Superior temporal gyrus (tissue), 1 donor: ENCODE measurements at regions not wholly inside any gene's neighbourhood (a gene's known extent, or its start where the extent isn't known, plus 50 kb on each side); places are given as distances from the start of the nearest gene placed in this dataset.

Source experiments
- DNase-seq: peaks from one replicate; pipeline ENCODE4 v3.0.0-alpha.2; 2016; ENCODE audit errors: extremely low spot score

GRCh38 chr18:39759926-39760325 lies 2194.3 kb upstream of the CELF4 start:
- DNase-seq, result no peak

- no peak for DNase-seq
Measured at GRCh38 chr18:39753178-39753577, 2187.6 kb upstream of the CELF4 start.

GRCh38 chr18:39752351-39752750 lies 2186.8 kb upstream of the CELF4 start:
- DNase-seq, result no peak

- DNase-seq, result no peak
Measured at GRCh38 chr18:39751921-39752320, 2186.3 kb upstream of the CELF4 start.

GRCh38 chr18:39751161-39751560 lies 2185.6 kb upstream of the CELF4 start:
- no peak for DNase-seq

GRCh38 chr18:39749154-39749553 lies 2183.6 kb upstream of the CELF4 start:
- no peak for DNase-seq

- no peak for DNase-seq
Measured at GRCh38 chr18:39748727-39749126, 2183.1 kb upstream of the CELF4 start.

GRCh38 chr18:39746201-39746600 lies 2180.6 kb upstream of the CELF4 start:
- no peak for DNase-seq

GRCh38 chr18:39743463-39743862 lies 2177.9 kb upstream of the CELF4 start:
- no peak for DNase-seq

- no peak for DNase-seq
Measured at GRCh38 chr18:39741755-39742466, 2176.3 kb upstream of the CELF4 start.

- no peak for DNase-seq
Measured at GRCh38 chr18:39737869-39738268, 2172.3 kb upstream of the CELF4 start.

- DNase-seq, result no peak
Measured at GRCh38 chr18:39732918-39733317, 2167.3 kb upstream of the CELF4 start.

GRCh38 chr18:39730606-39731005 lies 2165.0 kb upstream of the CELF4 start:
- no peak for DNase-seq

- DNase-seq, result no peak
Measured at GRCh38 chr18:39724652-39725051, 2159.1 kb upstream of the CELF4 start.

GRCh38 chr18:39721712-39722111 lies 2156.1 kb upstream of the CELF4 start:
- DNase-seq, result no peak

GRCh38 chr18:39713961-39714360 lies 2148.4 kb upstream of the CELF4 start:
- DNase-seq, result no peak

- no peak for DNase-seq
Measured at GRCh38 chr18:39711701-39712100, 2146.1 kb upstream of the CELF4 start.

- DNase-seq, result no peak
Measured at GRCh38 chr18:39705362-39705761, 2139.8 kb upstream of the CELF4 start.

- no peak for DNase-seq
Measured at GRCh38 chr18:39702888-39703287, 2137.3 kb upstream of the CELF4 start.

GRCh38 chr18:39701839-39702238 lies 2136.2 kb upstream of the CELF4 start:
- DNase-seq, result no peak

- peak; percentile 16 for DNase-seq
Measured at GRCh38 chr18:39701055-39701783, 2135.6 kb upstream of the CELF4 start.

GRCh38 chr18:39699340-39699964 lies 2133.9 kb upstream of the CELF4 start:
- no peak for DNase-seq

GRCh38 chr18:39698436-39698835 lies 2132.8 kb upstream of the CELF4 start:
- no peak for DNase-seq
